Activated CD8-positive, alpha-beta memory T cell treated with anti-CD3 and anti-CD28 coated beads for 4 hours (primary cell): ENCODE measurements at regions not wholly inside any gene's neighbourhood (a gene's known extent, or its start where the extent isn't known, plus 50 kb on each side); places are given as distances from the start of the nearest gene placed in this dataset.

Experiments
- DNase-seq, 2 donors: peaks; one replicate each; pipeline ENCODE4 v3.0.0-alpha.2; 2020; ENCODE audit warnings: low read depth in 2 of 2

GRCh38 chr7:131616487-131617200 lies 60.2 kb upstream of the PODXL start:
- no peak for DNase-seq

GRCh38 chr7:131613909-131614308 lies 57.5 kb upstream of the PODXL start:
- no peak for DNase-seq

GRCh38 chr7:131610007-131610406 lies 53.6 kb upstream of the PODXL start:
- no peak for DNase-seq

GRCh38 chr7:131608116-131608500 lies 51.7 kb upstream of the PODXL start:
- no peak for DNase-seq

DNA sequence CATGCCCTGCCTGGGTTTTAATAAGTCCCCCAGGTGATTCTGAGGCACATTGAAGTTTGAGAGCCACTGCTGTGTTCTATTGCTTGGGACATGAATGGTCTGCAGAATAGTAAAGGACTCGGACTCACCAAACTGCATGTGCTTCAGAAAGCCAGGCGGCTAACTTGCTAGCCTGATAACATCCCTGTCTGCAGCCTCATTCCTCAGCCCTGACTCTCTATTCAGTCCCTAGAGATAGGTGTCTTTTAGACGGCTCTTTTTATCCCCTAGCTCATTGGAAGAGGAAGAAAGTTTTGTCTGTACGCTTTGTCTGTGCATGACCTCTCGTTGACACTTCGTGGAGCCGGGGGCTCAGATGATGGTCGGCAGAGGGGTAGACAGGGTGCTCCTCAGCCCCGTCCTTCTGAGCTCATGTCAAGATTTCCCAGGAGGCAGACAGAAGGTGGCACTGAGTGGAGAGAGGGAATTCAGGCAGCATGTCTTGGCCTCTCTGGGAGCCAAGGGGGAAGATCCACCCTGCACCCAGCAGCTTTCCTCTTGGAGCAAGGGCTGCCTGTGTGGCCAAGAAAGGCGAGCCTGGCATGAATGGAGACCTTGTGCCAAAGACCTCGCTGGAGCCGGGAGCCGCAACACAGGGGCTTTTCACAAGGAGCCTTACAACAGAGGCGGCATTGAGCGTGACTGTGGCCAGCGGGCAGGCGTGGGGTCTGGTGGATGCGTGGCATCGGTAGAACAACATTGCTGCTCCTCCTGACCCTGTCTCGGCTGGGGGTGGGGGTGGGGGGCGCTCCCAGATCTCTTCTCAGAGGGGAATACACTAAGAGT lies 51.1 kb upstream of the PODXL start:
- DNase-seq, result no peak

GRCh38 chr7:131606346-131607290 lies 50.2 kb upstream of the PODXL start:
- no peak for DNase-seq
